MM.1S (cell line): ENCODE measurements at regions not wholly inside any gene's neighbourhood (a gene's known extent, or its start where the extent isn't known, plus 50 kb on each side); places are given as distances from the start of the nearest gene placed in this dataset.

Source experiments
- DNase-seq: peaks from one replicate; pipeline ENCODE4 v3.0.0-alpha.2; 2015
- H2AFZ ChIP-seq: fragments of 300-600 bp; sonication (generic); 2 replicates; pipeline ENCODE4 v1.6.0; 2016; ENCODE audit warnings: antibody characterized with exemption, low read length
- H3F3A ChIP-seq: fragments of 300-600 bp; sonication (generic); 2 replicates; pipeline ENCODE4 v1.6.1; 2016; ENCODE audit warnings: mild to moderate bottlenecking, antibody characterized with exemption, low read length, moderate library complexity, mixed read lengths; ENCODE audit not compliant: insufficient read depth
- H3K27ac ChIP-seq: fragments of 300-600 bp; sonication (generic); 2 replicates; pipeline ENCODE4 v1.5.1; 2016; ENCODE audit warnings: mild to moderate bottlenecking, low read length
- H3K27me3 ChIP-seq: fragments of 300-600 bp; sonication (generic); replicated peaks from 2 replicates; pipeline ENCODE4 v1.6.0; 2016; ENCODE audit warnings: low read length; ENCODE audit not compliant: insufficient read depth
- H3K36me3 ChIP-seq: fragments of 300-600 bp; sonication (generic); replicated peaks from 2 replicates; pipeline ENCODE4 v1.6.1; 2016; ENCODE audit warnings: mild to moderate bottlenecking, low read length, mixed read lengths; ENCODE audit not compliant: insufficient read depth
- H3K4me1 ChIP-seq: fragments of 300-600 bp; sonication (generic); 2 replicates; pipeline ENCODE4 v1.6.1; 2016; ENCODE audit warnings: low read length, mixed read lengths
- H3K4me2 ChIP-seq: fragments of 300-600 bp; sonication (generic); 2 replicates; pipeline ENCODE4 v1.6.0; 2016; ENCODE audit warnings: low read depth, low read length
- H3K4me3 ChIP-seq: fragments of 300-600 bp; sonication (generic); 2 replicates; pipeline ENCODE4 v1.5.1; 2016; ENCODE audit warnings: low read length, mixed read lengths
- H3K79me2 ChIP-seq: fragments of 300-600 bp; sonication (generic); 2 replicates; pipeline ENCODE4 v1.6.1; 2016; ENCODE audit warnings: mixed run types, low read length, mixed read lengths
- H3K9ac ChIP-seq: fragments of 300-600 bp; sonication (generic); 2 replicates; pipeline ENCODE4 v1.6.1; 2016; ENCODE audit warnings: low read length, mixed read lengths
- H3K9me2 ChIP-seq: fragments of 300-600 bp; sonication (generic); replicated peaks from 2 replicates; pipeline ENCODE4 v1.6.1; 2016; ENCODE audit warnings: mild to moderate bottlenecking, low read length, mixed read lengths; ENCODE audit not compliant: insufficient read depth
- H3K9me3 ChIP-seq: fragments of 300-600 bp; sonication (generic); replicated peaks from 2 replicates; pipeline ENCODE4 v1.6.1; 2016; ENCODE audit warnings: mild to moderate bottlenecking, low read length, mixed read lengths; ENCODE audit not compliant: insufficient read depth
- H4K20me1 ChIP-seq: fragments of 300-600 bp; sonication (generic); 2 replicates; pipeline ENCODE4 v1.6.1; 2016; ENCODE audit warnings: mild to moderate bottlenecking, low read length, moderate library complexity, mixed read lengths; ENCODE audit not compliant: insufficient read depth
- CTCF ChIP-seq: fragments of 300-600 bp; sonication (generic); IDR thresholded peaks from 2 replicates; pipeline ENCODE4 v1.5.1; 2016; ENCODE audit warnings: antibody characterized with exemption, low read length, mixed read lengths
- EZH2 ChIP-seq: fragments of 300-600 bp; sonication (generic); optimal IDR thresholded peaks from 2 replicates; pipeline ENCODE3; 2017; ENCODE audit warnings: low read depth, mild to moderate bottlenecking, antibody characterized with exemption, low read length, mixed read lengths
- EZH2phosphoT487 ChIP-seq: fragments of 300-600 bp; sonication (generic); IDR thresholded peaks from 2 replicates; pipeline ENCODE4 v1.6.1; 2018; ENCODE audit warnings: antibody characterized with exemption, low read length

DNA sequence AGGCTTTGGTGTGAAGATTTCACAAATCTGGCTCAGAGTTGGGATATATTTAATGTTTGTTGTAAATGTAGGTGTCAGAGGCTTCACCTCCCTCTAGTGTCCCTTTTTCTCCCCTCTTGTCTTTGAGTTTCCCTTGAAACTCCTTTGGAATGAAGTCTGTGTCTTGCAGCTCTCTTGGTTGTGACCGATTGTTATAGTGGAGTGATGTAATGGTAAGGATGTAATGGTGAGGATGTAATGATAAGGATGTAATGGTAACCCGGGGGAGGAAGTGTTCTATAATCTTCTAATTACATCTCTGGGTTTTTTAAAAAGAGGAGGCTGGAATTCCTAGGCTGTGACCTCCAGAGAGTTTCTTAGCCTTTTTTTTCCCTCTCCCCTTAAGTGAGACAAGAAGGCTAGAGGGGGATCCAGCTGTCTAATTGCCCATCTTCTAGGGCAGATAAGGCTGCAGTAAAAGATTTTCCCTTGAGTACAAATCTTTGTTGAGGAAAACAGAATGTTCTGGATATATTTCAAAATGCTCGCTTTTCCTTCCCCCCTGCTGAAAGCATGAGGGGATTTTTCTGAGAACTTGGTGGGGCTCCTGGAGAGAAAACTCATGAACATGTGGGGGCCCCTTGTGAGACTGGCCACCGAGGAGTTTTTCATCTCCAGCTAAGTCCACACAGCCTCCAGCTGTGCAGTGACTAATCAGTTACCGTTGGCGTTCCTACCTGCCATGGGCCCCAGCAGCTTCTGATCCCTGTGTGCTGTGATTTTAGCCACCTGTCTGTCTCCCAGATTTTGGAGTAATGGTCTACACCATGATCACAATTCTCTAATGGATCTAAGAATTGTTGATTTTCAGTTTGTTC lies 156.7 kb upstream of the PMEPA1 start:
- Histone ChIP-seq H3K36me3 (no peaks in the 10 kb centered on the region), H3K9me3 (no peaks in the 10 kb centered on the region), H3K79me2 (no peaks in the 10 kb centered on the region), H3K4me3 (no peak overlapping the region), H3K27me3 (peaks cover 87% of the 10 kb centered on the region), H3K9ac (no peak overlapping the region), H3F3A (no peaks in the 10 kb centered on the region), H3K27ac (no peak overlapping the region), H4K20me1 (no peaks in the 10 kb centered on the region), H3K9me2 (no peaks in the 10 kb centered on the region), H2AFZ (no peak overlapping the region), H3K4me1 (no peaks in the 10 kb centered on the region), H3K4me2 (no peak overlapping the region)
- no peak for TF ChIP-seq EZH2
- no peak for TF ChIP-seq CTCF
- no peak for TF ChIP-seq EZH2phosphoT487
- DNase-seq: no peak

GRCh38 chr20:57865266-57865665 lies 155.5 kb upstream of the PMEPA1 start:
- TF ChIP-seq EZH2 (no peak), EZH2phosphoT487 (no peak), CTCF (no peak)
- Histone ChIP-seq H4K20me1 (no peaks in the 10 kb centered on the region), H3K4me1 (no peaks in the 10 kb centered on the region), H3K79me2 (no peaks in the 10 kb centered on the region), H3K9me3 (no peaks in the 10 kb centered on the region), H3K27me3 (peaks cover 78% of the 10 kb centered on the region), H3K4me3 (no peak overlapping the region), H3K9ac (no peak overlapping the region), H3F3A (no peaks in the 10 kb centered on the region), H2AFZ (no peak overlapping the region), H3K27ac (no peak overlapping the region), H3K36me3 (no peaks in the 10 kb centered on the region), H3K9me2 (no peaks in the 10 kb centered on the region), H3K4me2 (no peak overlapping the region)
- DNase-seq: no peak

DNA sequence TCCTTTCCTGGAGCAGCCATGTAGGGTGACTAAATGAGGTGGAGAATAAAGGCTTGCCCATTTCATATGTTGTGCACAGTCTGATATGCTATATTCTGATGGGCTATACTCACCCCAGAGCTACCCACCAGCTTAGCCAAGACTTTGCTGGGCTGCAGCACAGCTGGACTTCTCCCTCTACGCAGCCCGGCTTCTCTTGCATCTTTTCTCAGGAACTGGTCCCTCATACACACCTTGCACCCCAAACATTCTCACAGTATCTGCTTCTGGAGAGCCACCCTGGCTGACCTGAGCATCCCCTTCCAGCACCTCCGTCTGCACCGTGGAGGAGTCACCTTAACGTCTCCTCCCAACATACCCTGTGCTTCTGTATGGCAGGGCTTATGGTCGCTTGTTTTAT lies 150.8 kb upstream of the PMEPA1 start:
- Histone ChIP-seq H2AFZ (no peak overlapping the region), H3K27ac (no peak overlapping the region), H3K9ac (no peak overlapping the region), H3K79me2 (no peaks in the 10 kb centered on the region), H3F3A (no peaks in the 10 kb centered on the region), H3K27me3 (peaks cover 61% of the 10 kb centered on the region), H3K4me2 (no peak overlapping the region), H4K20me1 (no peaks in the 10 kb centered on the region), H3K4me3 (no peak overlapping the region), H3K9me2 (no peaks in the 10 kb centered on the region), H3K4me1 (no peaks in the 10 kb centered on the region), H3K36me3 (no peaks in the 10 kb centered on the region), H3K9me3 (no peaks in the 10 kb centered on the region)
- TF ChIP-seq EZH2: no peak
- no peak for TF ChIP-seq EZH2phosphoT487
- TF ChIP-seq CTCF: no peak
- DNase-seq: no peak
